Amniotic epithelial cell (primary cell): ENCODE measurements at regions not wholly inside any gene's neighbourhood (a gene's known extent, or its start where the extent isn't known, plus 50 kb on each side); places are given as distances from the start of the nearest gene placed in this dataset.

Source experiments
- DNase-seq: peaks from one replicate; pipeline ENCODE4 v3.0.0-alpha.2; 2010; ENCODE audit warnings: low read depth

DNA sequence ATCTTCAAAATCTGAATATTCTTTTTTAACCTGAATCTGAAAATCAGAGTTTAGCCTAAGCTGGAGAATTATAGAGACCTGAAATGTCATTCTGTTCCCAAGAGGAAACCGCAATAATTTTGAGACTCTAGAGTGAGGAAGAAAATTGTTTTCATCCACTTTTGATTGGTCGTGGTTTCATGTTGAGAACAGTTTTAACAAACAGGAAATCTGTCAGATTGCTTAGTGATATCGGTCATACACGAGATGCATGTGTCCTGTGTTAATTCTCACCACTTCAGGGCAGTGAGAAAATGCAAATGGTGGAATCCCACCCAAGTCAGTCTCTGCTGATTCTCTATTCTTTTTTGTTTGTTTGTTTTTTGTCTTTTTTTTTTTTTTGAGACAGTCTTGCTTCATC is 1498.5 kb upstream of the TMEM132C start:
- no peak for DNase-seq

GRCh38 chr12:126770188-126770587 is 1496.8 kb upstream of the TMEM132C start:
- DNase-seq, result no peak

GRCh38 chr12:126772171-126772864 is 1494.7 kb upstream of the TMEM132C start:
- peak; percentile 1 for DNase-seq

- no peak for DNase-seq
Observed at GRCh38 chr12:126773012-126773411, 1494.0 kb upstream of the TMEM132C start.

GRCh38 chr12:126773491-126773890 is 1493.5 kb upstream of the TMEM132C start:
- no peak for DNase-seq

- DNase-seq, result no peak
Observed at GRCh38 chr12:126776026-126776655, 1490.8 kb upstream of the TMEM132C start.

DNA sequence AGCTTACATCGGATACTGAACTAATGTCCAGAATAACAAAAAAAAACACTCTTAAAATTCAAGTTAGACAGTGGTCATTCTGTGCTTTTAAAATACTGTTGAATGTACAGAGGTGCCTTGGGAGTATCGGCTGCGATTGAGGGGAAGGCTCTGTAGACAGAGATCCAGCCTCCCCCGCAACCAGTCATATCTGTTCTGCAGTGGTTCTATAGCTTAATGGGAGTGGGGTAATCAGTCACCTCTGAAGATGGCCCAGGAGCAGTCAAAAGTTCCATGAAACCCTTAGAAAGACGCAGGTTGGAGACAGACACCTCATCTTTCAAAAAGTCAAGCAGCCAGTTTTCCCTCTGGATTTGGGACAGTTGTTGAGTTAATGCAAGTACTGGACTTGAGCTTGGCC is 1486.6 kb upstream of the TMEM132C start:
- no peak for DNase-seq

- no peak for DNase-seq
Observed at GRCh38 chr12:126781593-126781992, 1485.4 kb upstream of the TMEM132C start.

- DNase-seq, result no peak
Observed at GRCh38 chr12:126782083-126782482, 1484.9 kb upstream of the TMEM132C start.

- DNase-seq, result no peak
Observed at GRCh38 chr12:126784328-126784921, 1482.5 kb upstream of the TMEM132C start.

- DNase-seq, result no peak
Observed at GRCh38 chr12:126789963-126790362, 1477.0 kb upstream of the TMEM132C start.

- no peak for DNase-seq
Observed at GRCh38 chr12:126791122-126791521, 1475.8 kb upstream of the TMEM132C start.

DNA sequence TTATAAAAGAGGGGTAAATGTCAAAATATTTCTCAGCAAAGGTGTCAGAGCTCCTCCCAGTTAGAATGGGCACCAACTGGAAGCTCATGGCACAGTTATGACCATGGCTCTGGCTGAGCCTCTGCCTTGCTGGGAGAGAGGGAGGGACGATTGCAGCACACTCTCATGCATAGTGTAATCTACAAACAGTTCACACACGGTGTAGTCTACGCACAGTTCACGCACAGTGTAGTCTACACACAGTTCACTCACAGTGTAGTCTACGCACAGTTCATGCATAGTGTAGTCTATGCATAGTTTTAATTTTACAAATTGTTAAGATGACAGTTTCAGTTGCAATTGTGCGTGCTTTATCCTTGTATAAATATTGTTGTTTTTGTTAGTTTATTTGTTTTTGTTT is 1474.6 kb upstream of the TMEM132C start:
- no peak for DNase-seq

DNA sequence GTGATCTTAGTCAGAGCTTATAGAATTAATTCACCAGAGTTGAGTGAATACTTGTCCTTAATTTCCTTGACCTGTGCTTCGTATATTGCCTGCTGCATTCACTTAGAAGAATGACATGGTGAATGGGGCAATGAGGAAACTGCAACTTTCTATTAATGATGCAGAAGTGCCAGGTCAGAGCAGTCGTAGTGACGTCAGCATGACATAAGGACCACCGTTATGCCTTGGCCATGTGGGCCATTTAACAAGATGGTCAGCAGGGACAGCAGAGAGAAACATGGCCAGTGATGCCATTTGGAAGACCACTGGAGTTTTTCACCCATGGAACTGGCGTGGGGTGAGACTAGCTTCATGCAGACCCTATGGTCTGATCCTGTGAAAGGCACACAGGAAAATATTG is 1469.4 kb upstream of the TMEM132C start:
- DNase-seq, result no peak

DNA sequence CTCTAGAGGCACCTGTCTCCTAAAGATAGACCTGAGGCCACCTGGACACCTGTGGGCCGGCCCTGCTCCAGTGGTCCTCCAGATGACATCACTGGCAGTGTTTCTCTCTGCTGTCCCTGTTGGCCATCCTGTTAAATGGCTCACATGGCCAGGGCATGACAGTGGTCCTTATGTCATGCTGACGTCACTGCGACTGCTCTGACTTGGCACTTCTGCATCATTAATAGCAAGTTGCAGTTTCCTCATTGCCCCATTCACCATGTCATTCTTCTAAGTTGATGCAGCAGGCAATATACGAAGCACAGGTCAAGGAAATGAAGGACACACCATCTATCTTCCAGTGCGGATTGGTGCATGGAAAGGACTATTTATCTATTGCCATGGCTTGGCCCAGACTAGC is 1468.5 kb upstream of the TMEM132C start:
- no peak for DNase-seq

DNA sequence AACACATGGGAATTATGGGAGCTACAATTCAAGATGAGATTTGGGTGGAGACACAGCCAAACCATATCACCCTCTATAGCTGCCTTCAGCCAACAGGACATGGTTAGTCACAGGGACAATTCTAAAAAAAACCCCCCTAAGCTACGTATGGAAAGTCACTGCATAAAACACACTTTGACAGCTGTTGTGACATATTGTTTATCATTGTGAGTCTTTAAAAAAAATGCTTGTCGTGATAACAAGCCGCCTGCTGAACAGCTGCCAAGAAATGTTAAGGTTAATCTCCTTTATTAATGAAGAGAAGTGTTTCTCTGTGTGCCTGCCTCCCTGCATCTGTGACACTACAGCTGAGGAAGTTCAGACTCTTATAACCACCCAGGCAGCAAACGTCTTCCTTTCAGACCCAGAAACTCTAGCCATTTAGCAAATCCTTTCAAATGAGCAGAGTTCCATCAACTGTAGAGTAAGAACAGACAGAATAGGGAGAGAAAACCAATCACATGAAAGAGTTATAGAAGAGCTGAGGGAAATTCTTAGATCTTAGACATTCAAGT is 1459.6 kb upstream of the TMEM132C start:
- no peak for DNase-seq

GRCh38 chr12:126811391-126811790 is 1455.6 kb upstream of the TMEM132C start:
- no peak for DNase-seq

DNA sequence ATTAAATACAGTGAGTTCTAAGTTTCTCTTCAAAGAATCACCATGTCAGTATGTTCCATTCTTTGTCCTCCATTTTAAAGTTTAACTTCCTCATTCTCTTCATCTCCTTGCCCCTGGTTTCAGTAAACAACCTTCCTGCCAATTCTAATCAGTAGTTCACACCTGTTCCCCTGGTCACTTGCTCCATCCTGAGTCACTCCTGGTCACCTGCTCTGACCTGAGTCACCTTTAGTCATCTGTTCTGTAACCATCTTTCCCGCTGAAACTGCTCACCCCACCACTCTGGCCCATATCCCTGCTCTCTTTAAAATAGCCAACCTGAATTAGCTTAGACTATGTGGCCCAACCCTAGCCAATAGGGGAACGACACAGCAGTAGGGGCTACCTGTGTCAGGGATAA is 1447.4 kb upstream of the TMEM132C start:
- no peak for DNase-seq

- no peak for DNase-seq
Observed at GRCh38 chr12:126830778-126831680, 1435.9 kb upstream of the TMEM132C start.

DNA sequence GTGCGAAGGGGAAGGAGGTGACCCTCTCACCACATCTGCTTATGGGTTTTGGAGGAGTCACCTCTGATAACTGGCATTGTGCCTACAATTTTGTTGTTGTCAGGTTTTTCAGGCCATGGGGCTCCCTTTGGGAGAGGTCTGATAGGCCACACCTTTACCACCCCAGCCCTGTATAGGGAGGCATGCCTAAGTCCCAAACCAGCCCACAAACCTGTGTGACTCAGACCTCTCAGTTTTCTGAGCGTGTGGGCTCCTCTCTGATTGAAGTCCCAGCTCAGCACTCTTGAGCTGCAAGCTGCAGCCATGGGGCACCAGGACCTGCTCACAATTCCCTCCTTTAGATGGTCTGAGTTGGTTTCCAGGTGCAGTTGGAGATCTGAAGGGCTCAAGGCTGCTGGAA is 1429.3 kb upstream of the TMEM132C start:
- no peak for DNase-seq

DNA sequence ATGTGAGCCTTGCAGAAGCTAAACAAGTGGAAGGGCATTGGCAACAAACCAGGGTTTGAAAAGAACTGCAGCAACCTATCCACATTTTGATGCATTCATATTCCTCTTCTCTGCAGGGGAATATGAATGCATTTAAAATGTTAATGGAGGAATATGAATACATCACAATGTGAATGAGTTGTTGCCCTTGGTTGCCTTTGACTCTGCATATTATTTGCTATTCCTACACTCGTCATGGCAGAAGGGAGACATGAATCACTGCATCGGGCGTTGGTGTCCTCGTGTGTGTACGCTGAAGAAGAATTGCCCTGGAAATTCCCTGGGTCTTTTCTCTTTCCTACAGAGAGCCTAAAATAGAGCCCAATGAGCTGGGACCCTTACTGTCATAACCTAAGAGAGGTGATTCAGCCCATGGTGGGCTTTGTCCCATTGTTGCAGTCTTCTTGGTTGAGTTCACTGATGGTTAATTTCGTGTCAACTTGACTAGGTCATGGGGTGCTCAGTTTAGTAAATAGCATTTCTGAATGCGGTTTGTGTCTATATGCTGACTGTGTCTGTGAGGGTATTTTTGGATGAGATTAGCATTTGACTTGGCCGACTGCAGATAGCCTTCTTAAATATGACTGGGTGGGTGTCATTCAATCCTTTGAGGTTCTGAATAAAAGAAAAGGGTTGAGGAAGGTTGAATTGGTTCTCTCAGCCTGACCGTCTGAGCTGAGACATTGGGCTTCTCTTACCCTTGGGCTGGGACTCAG is 1422.9 kb upstream of the TMEM132C start:
- no peak for DNase-seq
